ENCODE measurements at regions not wholly inside any gene's neighbourhood (a gene's known extent, or its start where the extent isn't known, plus 50 kb on each side); places are given as distances from the start of the nearest gene placed in this dataset.
"Not testable (repeated sequence)": the region's sequence is repeated elsewhere in the genome, so short reads cannot be mapped to it uniquely, and the experiment has no call there.

GRCh38 chr18:78427081-78427480 lies 552.5 kb upstream of the SALL3 start:
- no peak for DNase-seq

DNA sequence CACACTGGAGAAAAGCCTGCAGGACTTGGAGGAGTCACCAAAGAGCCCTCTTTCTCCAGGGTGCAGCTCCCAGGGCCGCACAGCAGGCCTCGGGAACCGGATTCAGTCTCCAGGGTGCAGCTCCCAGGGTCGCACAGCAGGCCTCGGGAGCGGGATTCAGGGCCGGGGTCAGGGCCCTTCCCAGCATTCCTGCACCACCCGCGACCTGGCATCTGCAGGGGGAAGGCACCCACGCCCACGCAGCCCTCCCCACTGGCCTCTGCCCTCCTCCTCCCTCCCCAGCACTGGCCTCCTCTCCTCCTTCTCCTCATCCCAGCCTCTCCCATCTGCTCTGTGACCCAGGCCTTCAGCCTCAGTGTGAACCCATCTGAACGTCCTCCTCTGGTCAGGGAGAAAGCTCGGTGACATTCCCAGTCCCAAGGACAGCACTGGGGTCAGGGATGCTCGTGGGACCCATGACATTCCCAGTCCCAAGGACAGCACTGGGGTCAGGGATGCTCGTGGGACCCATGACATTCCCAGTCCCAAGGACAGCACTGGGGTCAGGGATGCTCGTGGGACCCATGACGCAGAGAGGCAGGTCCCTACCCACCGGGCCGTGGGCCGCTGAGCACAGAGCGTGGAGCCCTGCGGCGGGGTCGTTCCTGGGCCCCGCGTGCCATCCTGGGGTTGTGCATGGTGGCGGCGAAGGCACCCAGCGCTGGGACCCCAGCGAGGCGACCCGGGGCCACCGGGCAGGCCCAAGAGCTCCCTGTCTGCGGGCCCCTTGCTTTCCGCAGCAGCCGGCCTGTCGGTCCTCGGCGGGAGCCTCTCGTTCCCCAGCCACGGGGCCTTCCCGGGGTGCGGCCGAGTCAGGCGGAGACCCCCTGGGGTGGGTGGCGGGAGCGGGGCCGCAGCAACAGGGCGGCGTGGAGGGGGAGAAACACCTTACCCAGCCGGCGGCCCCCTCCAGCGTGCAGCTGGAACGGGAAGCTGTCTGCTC lies 550.2 kb upstream of the SALL3 start:
- no peak for DNase-seq

- DNase-seq: no peak
Observed at GRCh38 chr18:78430131-78430758, 549.4 kb upstream of the SALL3 start.

- DNase-seq: no peak
Observed at GRCh38 chr18:78431606-78432005, 548.0 kb upstream of the SALL3 start.

DNA sequence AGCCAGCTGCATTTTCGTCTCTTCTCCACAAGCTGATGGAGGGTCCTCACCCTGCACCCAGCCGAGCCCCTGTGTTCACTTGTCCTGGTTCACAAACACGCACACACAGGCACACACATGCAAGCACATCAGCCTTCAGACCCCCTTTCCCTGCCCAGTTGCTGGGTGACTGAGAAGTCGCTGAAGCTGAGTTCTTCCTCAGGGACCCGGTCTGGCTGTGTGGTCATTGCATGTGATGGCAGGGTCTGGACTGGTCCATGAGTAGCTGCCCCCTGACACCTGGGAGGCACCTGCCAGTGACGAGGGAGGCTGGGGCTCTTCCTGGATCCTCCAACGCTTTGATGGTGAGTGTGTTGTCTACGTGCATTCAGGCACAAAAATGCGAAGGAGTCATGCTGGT lies 546.1 kb upstream of the SALL3 start:
- no peak for DNase-seq

- DNase-seq: no peak
Observed at GRCh38 chr18:78436110-78436509, 543.5 kb upstream of the SALL3 start.

DNA sequence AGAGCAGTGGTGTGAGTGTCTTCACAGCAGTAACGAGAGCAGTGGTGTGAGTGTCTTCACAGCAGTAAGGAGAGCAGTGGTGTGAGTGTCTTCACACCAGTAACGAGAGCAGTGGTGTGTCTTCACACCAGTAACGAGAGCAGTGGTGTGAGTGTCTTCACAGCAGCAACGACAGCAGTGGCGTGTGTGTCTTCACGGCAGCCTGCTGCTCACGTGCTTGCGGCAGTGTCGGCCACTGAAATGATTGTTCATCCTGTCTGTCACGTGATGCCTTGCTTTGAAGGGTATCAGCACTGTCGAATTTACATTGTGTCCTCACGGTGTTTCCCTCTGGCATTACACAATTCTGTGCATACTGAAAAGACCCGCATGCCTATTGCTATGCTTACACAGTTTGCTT lies 541.4 kb upstream of the SALL3 start:
- DNase-seq: not testable (repeated sequence)

DNA sequence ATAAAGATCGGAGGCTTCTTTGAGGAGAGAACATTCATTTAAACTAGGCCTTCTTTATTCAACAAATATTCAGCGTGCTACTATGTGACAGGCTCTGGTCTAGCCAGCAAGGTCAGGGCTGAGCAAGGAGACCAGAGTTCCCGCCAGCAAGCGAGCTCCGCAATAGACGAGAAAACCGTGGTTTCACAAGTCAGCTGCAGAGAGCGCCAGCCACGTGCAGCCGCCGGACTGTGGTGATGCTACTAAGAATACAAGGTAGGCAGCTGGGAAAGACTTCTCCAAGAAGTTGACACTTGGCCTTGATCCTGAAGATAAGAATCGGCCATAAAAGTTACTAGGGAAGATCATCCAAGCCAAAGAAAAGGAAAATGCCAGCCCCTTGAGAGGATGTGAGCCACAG lies 533.7 kb upstream of the SALL3 start:
- DNase-seq: no peak

- DNase-seq: no peak
Observed at GRCh38 chr18:78447211-78447610, 532.4 kb upstream of the SALL3 start.

- DNase-seq: no peak
Observed at GRCh38 chr18:78448106-78448505, 531.5 kb upstream of the SALL3 start.

DNA sequence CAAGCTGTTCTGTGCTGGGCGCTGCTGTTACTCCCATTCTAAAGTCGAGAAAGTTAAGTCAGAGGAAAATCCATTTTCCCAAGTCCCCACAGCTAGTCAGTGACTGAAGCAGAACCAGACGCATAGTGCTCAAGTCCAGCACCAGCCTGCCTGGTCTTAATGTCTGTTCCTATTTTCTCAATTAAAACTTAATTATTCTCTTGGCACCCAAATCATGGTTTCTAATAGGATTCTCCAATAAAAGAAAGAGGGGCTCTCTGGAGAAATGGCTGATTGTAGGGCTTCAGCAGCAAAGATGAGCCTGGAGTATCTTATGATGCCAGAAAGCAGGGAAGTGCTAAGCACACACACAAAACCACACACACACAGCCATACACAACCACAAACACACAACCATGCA lies 531.0 kb upstream of the SALL3 start:
- DNase-seq: no peak

DNA sequence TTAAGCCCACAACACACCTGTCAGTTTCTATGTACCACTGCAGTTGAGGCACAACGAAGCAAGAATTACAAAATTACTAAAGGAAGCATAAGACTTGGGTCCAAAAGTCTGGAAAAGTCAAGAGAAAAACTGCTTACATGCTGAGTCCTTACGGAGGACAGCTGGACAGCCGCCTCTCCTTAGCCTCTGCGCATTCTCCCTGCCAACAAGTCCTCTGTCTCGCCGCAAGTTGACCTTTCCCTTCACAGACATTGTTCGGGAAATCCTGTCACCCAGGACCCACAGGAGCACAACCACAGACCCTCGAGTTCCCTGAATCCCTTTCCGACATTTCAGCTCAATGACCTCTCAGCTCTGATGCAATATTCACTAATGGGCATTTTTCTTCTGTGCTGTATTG lies 525.4 kb upstream of the SALL3 start:
- DNase-seq: no peak

GRCh38 chr18:78455386-78455785 lies 524.2 kb upstream of the SALL3 start:
- DNase-seq: no peak

GRCh38 chr18:78457011-78457410 lies 522.6 kb upstream of the SALL3 start:
- no peak for DNase-seq

DNA sequence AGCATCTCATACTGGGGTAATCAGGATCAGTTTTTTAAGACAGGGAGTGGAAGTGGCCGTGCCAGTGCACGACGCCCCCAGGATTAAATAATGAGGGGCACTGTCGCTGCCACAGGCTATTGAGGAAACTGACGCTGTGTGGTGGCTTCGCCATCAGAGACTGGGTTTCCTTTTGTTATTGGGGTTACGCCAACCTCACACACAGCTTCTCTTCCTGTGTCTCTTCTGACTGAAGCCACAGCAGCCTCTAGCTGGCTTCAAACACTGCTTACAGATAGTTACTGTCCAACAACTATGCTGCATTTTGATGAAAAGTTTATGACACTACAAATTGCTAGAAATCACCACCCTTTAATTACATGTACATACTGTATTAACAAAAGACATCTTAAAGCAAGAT lies 521.9 kb upstream of the SALL3 start:
- DNase-seq: no peak

DNA sequence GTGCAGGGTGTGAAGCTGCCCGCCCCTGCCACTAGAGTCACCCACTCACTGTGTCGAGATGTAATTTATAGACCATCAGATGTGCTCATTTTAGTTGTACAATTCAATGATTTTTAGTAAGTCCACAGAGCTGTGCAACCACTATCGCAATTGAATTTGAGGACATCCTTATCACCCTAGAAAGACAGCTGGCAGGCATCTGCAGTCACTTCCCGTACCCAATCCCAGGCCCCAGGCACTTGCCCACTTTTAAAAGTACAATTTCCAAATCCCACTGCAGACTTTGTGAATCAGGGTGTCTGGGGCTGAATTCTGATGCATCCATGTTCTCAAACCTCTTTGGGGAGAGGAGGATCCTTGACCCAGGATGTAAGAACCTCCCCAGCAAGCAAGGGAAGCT lies 521.3 kb upstream of the SALL3 start:
- DNase-seq: no peak

- DNase-seq: no peak
Observed at GRCh38 chr18:78459668-78460067, 520.0 kb upstream of the SALL3 start.

- DNase-seq: no peak
Observed at GRCh38 chr18:78460558-78460957, 519.1 kb upstream of the SALL3 start.

DNA sequence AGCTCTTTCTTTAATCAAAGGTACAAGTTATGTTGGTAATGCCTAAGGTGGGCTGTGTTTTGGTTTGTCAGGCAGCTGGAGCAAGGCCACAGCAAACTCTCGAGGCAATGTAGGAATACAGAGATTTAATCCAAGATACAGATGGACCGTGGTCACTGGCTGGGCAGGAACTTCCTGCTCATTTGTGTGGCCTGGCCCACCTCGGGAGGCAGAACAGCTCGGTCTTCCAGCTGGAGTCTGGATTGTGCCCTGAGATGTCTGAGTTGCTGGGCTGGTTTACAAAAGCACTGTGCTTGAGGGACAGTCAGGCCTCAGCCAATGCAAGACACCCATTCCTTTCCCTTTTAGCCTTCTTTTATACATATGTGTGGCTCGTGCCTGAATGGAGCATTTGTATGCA lies 506.1 kb upstream of the SALL3 start:
- DNase-seq: no peak

DNA sequence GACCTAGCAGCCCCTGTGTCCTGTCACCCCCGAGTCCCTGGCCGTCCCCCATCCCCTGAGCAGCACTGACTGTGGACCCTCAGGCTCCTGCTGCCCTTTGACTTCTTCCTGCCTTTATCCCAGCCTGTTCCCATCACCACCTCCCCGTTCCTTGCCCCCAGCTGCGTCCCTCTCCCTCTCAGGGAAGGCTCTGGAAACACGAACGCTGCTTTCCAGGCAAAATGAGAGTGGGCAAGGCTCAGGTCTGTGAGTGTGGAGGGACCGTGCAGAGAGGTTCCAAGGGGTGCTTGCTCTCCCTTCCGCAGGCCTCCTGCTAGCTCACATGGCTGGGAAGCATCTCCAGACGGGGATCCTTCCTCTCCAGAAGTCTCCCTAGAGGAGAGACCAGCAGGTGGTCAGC lies 501.8 kb upstream of the SALL3 start:
- no peak for DNase-seq

DNA sequence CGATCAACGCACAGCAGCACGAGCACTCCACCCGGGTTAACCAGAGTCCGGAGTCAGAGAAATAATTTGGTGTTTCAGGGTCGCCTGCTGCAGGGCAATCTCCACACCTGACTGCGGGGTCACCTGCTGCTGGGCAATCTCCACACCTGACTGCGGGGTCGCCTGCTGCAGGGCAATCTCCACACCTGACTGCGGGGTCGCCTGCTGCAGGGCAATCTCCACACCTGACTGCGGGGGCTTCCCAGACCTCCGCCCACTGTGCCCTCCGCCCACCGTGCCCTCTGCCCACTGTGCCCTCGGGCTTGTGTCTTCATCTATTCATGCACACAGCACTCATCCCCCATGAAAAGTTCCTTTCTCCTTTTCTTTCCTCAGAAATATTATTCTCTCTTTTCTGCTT lies 500.2 kb upstream of the SALL3 start:
- DNase-seq: no peak

DNA sequence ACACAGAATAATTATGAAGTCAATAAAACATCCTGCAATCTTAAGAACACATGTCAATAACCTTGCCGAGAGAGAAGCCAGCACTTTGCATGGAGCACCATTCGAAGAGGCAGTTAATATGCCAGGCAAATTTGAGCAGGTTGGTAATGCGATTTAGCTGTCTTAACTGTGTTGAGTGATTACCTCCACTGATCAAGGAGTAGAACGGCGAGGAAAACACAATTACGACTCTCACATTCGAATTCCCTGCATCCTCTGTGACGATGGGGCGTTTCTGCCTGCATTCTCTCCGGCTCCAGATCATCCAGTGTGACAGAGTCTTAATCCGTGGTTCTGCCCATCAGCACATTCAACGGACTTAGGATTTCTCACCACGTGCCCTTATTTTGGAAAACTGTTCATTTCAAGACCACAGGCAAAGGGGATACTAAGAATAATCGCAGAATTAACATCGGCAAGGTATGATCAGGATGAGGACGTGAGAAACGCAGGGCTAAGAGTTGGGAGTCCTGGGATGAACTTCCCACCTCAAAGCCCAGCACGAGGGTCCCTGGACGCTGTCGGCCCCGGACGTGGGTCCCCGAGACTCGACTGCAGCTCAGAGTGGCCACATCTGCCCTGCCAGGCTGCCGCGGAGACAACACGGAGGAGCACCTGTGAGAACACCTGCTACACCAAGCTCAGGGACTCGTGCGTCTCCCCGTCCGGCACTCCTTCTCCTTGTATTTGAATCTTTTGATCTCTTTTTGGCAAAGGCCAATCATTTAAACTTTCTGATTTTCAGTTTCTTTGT lies 499.2 kb upstream of the SALL3 start:
- no peak for DNase-seq

- no peak for DNase-seq
Observed at GRCh38 chr18:78482378-78482777, 497.2 kb upstream of the SALL3 start.

DNA sequence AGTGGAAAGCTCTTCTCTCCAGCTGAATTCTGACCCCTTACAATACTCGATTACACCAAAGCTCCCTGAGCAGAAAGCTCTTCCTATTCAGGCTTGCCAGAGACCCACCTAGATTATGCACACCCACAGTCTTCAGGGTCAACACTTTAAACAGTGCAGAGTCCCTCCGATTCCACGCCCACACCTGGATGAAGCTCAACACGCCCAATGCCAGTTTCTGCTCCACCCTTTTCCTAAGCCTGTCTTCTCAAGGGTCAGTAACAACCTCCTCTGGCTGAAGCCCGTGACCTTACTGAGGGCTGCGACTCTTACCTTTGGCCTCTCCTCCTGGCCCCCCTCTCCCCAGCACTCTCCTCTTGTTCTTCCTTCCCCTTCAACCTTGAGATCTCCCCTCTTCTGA lies 492.0 kb upstream of the SALL3 start:
- no peak for DNase-seq

Data from T-helper 2 cell (primary cell).